ENCODE measurements at regions not wholly inside any gene's neighbourhood (a gene's known extent, or its start where the extent isn't known, plus 50 kb on each side); places are given as distances from the start of the nearest gene placed in this dataset.

GRCh38 chr6:44700422-44700821 lies 312.9 kb downstream of the CDC5L start:
- Histone ChIP-seq H3K9me3 (ENCODE audit: low read length) (no peaks in the 10 kb centered on the region), H3K4me3 (ENCODE audit: low read length) (no peak overlapping the region), H3K36me3 (ENCODE audit: insufficient read depth, low read length) (no peaks in the 10 kb centered on the region), H3K27ac (ENCODE audit: low read length) (no peak overlapping the region), H3F3A (ENCODE audit: insufficient read depth, low read length, poor library complexity, severe bottlenecking) (no peaks in the 10 kb centered on the region), H3K9me2 (ENCODE audit: insufficient read depth, low read length) (no peaks in the 10 kb centered on the region), H3K4me2 (ENCODE audit: low read length) (no peak overlapping the region), H3K79me2 (replicated peaks; ENCODE audit: insufficient read depth, low read length) (no peaks in the 10 kb centered on the region), H3K27me3 (ENCODE audit: insufficient read depth, low read depth, low read length) (no peaks in the 10 kb centered on the region), H3K9ac (ENCODE audit: low read length) (no peak overlapping the region), H4K20me1 (ENCODE audit: insufficient read depth) (no peaks in the 10 kb centered on the region), H2AFZ (ENCODE audit: low read depth, low read length) (no peak overlapping the region)
- TF ChIP-seq SMC3 (conservative IDR thresholded peaks at IDR 0.05; ENCODE audit: poor library complexity) (no peak), POLR2AphosphoS5 (IDR thresholded peaks at IDR 0.05) (no peak), RAD21 (conservative IDR thresholded peaks at IDR 0.05) (no peak), MXI1 (conservative IDR thresholded peaks at IDR 0.05; ENCODE audit: poor library complexity, severe bottlenecking) (no peak), EP300 (conservative IDR thresholded peaks at IDR 0.05; ENCODE audit: poor library complexity, severe bottlenecking) (no peak), REST (IDR thresholded peaks at IDR 0.05; ENCODE audit: borderline replicate concordance) (no peak), EZH2 (IDR thresholded peaks at IDR 0.05; ENCODE audit: borderline replicate concordance, insufficient read depth, low read length, poor library complexity, severe bottlenecking) (no peak), TAF1 (IDR thresholded peaks at IDR 0.05; ENCODE audit: low read depth) (no peak), CTCF (IDR thresholded peaks at IDR 0.05; ENCODE audit: poor library complexity, severe bottlenecking) (no peak)

GRCh38 chr6:44701038-44701636 lies 313.6 kb downstream of the CDC5L start:
- no peak for TF ChIP-seq CTCF (IDR thresholded peaks at IDR 0.05; ENCODE audit: poor library complexity, severe bottlenecking)
- no peak for TF ChIP-seq POLR2AphosphoS5 (IDR thresholded peaks at IDR 0.05)
- no peak for TF ChIP-seq EZH2 (IDR thresholded peaks at IDR 0.05; ENCODE audit: borderline replicate concordance, insufficient read depth, low read length, poor library complexity, severe bottlenecking)
- TF ChIP-seq EP300 (conservative IDR thresholded peaks at IDR 0.05; ENCODE audit: poor library complexity, severe bottlenecking) = no peak
- no peak for TF ChIP-seq MXI1 (conservative IDR thresholded peaks at IDR 0.05; ENCODE audit: poor library complexity, severe bottlenecking)
- no peak for TF ChIP-seq REST (IDR thresholded peaks at IDR 0.05; ENCODE audit: borderline replicate concordance)
- no peak for TF ChIP-seq RAD21 (conservative IDR thresholded peaks at IDR 0.05)
- TF ChIP-seq TAF1 (IDR thresholded peaks at IDR 0.05; ENCODE audit: low read depth) = no peak
- no peak for TF ChIP-seq SMC3 (conservative IDR thresholded peaks at IDR 0.05; ENCODE audit: poor library complexity)
- Histone ChIP-seq H3K36me3 (ENCODE audit: insufficient read depth, low read length) (no peaks in the 10 kb centered on the region), H3K27ac (ENCODE audit: low read length) (no peak overlapping the region), H3K9me2 (ENCODE audit: insufficient read depth, low read length) (no peaks in the 10 kb centered on the region), H3K4me2 (ENCODE audit: low read length) (no peak overlapping the region), H4K20me1 (ENCODE audit: insufficient read depth) (no peaks in the 10 kb centered on the region), H3K79me2 (replicated peaks; ENCODE audit: insufficient read depth, low read length) (no peaks in the 10 kb centered on the region), H2AFZ (ENCODE audit: low read depth, low read length) (no peak overlapping the region), H3K9ac (ENCODE audit: low read length) (no peak overlapping the region), H3K27me3 (ENCODE audit: insufficient read depth, low read depth, low read length) (no peaks in the 10 kb centered on the region), H3K9me3 (ENCODE audit: low read length) (no peaks in the 10 kb centered on the region), H3K4me3 (ENCODE audit: low read length) (no peak overlapping the region), H3F3A (ENCODE audit: insufficient read depth, low read length, poor library complexity, severe bottlenecking) (no peaks in the 10 kb centered on the region)

Measured in neural cell (in vitro differentiated cells).